Mesendoderm (in vitro differentiated cells): ENCODE measurements at regions not wholly inside any gene's neighbourhood (a gene's known extent, or its start where the extent isn't known, plus 50 kb on each side); places are given as distances from the start of the nearest gene placed in this dataset.

Experiments used
- DNase-seq: peaks from one replicate; pipeline ENCODE4 v3.0.0; 2013
- H2AK5ac ChIP-seq: 2 replicates; pipeline ENCODE4 v1.6.1; 2013; ENCODE audit warnings: low read length, inconsistent platforms
- H2BK120ac ChIP-seq: 2 replicates; pipeline ENCODE4 v1.6.1; 2013; ENCODE audit warnings: low read depth, mild to moderate bottlenecking, low read length, moderate library complexity, mixed read lengths
- H2BK15ac ChIP-seq: replicated peaks from 2 replicates; pipeline ENCODE4 v1.6.1; 2013; ENCODE audit warnings: low read depth, mild to moderate bottlenecking, moderate library complexity
- H2BK5ac ChIP-seq: 2 replicates; pipeline ENCODE4 v1.6.1; 2013; ENCODE audit warnings: low read length, inconsistent platforms
- H3K18ac ChIP-seq: 2 replicates; pipeline ENCODE4 v1.6.1; 2013; ENCODE audit warnings: mild to moderate bottlenecking, low read length, mixed read lengths
- H3K23ac ChIP-seq: one replicate; pipeline ENCODE4 v1.6.1; 2013; ENCODE audit warnings: low read length
- H3K27ac ChIP-seq: 2 replicates; pipeline ENCODE4 v1.5.1; 2013; ENCODE audit warnings: low read depth, mild to moderate bottlenecking, inconsistent platforms, low read length, moderate library complexity
- H3K27me3 ChIP-seq: 2 replicates; pipeline ENCODE4 v1.6.1; 2013; ENCODE audit warnings: low read length, control low read depth, mild to moderate bottlenecking, inconsistent platforms; ENCODE audit not compliant: insufficient read depth, poor library complexity
- H3K36me3 ChIP-seq: 2 replicates; pipeline ENCODE4 v1.6.1; 2013; ENCODE audit warnings: low read length, inconsistent platforms; ENCODE audit not compliant: control insufficient read depth, insufficient read depth
- H3K4ac ChIP-seq: one replicate; pipeline ENCODE4 v1.6.1; 2013; ENCODE audit warnings: low read depth, mild to moderate bottlenecking, low read length, moderate library complexity
- H3K4me1 ChIP-seq: 2 replicates; pipeline ENCODE4 v1.6.1; 2013; ENCODE audit warnings: low read depth, low read length, inconsistent platforms; ENCODE audit not compliant: control insufficient read depth
- H3K4me2 ChIP-seq: 2 replicates; pipeline ENCODE4 v1.6.1; 2013; ENCODE audit warnings: low read length
- H3K4me3 ChIP-seq: 2 replicates; pipeline ENCODE4 v1.5.1; 2013; ENCODE audit warnings: mild to moderate bottlenecking, low read length
- H3K56ac ChIP-seq: one replicate; pipeline ENCODE4 v1.6.1; 2013; ENCODE audit warnings: low read length
- H3K79me1 ChIP-seq: 2 replicates; pipeline ENCODE4 v1.6.1; 2013; ENCODE audit warnings: low read length, inconsistent platforms
- H3K79me2 ChIP-seq: 2 replicates; pipeline ENCODE4 v1.6.1; 2013; ENCODE audit warnings: mild to moderate bottlenecking, low read length; ENCODE audit not compliant: control insufficient read depth, insufficient read depth
- H3K9ac ChIP-seq: 2 replicates; pipeline ENCODE4 v1.6.1; 2013; ENCODE audit warnings: low read length, inconsistent platforms
- H4K5ac ChIP-seq: one replicate; pipeline ENCODE4 v1.6.1; 2013; ENCODE audit warnings: low read length
- H4K8ac ChIP-seq: one replicate; pipeline ENCODE4 v1.6.1; 2013; ENCODE audit warnings: low read depth, mild to moderate bottlenecking, control low read depth, low read length, moderate library complexity
- WGBS: extraction: QIAGEN DNeasy Blood & Tissue Kit; methylation state at CpG from one replicate; pipeline ENCODE4 v1.1.7; 2013; ENCODE audit warnings: low lambda C conversion rate, missing lambda C conversion rate; ENCODE audit not compliant: insufficient coverage; ENCODE audit errors: extremely low coverage; 5-methylcytosine and 5-hydroxymethylcytosine counted together

- no peak overlapping the region for H3K4me2 ChIP-seq
- H4K8ac ChIP-seq: no peak overlapping the region
- no peaks in the 10 kb centered on the region for H3K27me3 ChIP-seq
- H3K36me3 ChIP-seq: no peaks in the 10 kb centered on the region
- H2BK15ac ChIP-seq: no peak overlapping the region
- no peak overlapping the region for H3K56ac ChIP-seq
- H2AK5ac ChIP-seq: no peak overlapping the region
- H3K27ac ChIP-seq: no peak overlapping the region
- no peaks in the 10 kb centered on the region for H3K79me1 ChIP-seq
- H3K18ac ChIP-seq: no peak overlapping the region
- H3K23ac ChIP-seq: no peak overlapping the region
- no peak overlapping the region for H3K4me3 ChIP-seq
- H3K4ac ChIP-seq: no peak overlapping the region
- H3K4me1 ChIP-seq: no peaks in the 10 kb centered on the region
- WGBS: no CpG with 5 or more reads among the region's 7 CpGs
- H2BK120ac ChIP-seq: no peak overlapping the region
- no peak for DNase-seq
- no peak overlapping the region for H2BK5ac ChIP-seq
- H3K9ac ChIP-seq: no peak overlapping the region
- H4K5ac ChIP-seq: no peak overlapping the region
- H3K79me2 ChIP-seq: no peaks in the 10 kb centered on the region
Observed at GRCh38 chr1:56268519-56269140, 310.7 kb downstream of the PLPP3 start.

DNA sequence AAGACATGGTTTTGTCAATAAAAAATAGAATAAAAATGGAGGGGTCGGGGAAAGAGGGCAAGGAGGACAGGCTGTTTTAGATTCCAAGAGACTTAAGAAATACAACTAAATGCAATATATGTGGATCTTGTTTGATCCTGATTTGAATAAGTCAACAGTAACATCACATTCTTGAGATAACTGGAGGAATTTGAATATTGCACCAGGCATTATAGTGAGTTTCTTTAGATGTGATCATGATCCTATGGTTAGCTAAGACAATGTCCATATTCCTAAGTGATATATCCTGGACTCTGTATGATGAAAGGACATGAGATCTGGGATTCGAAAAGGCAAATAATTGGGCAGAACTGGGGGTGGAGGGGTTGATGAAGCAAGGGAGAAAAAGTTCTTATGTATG, 311.8 kb downstream of the PLPP3 start:
- WGBS: no CpG with 5 or more reads among the region's 2 CpGs

GRCh38 chr1:56266359-56266758, 313.0 kb downstream of the PLPP3 start:
- Histone ChIP-seq H2BK5ac (no peak overlapping the region), H4K8ac (no peak overlapping the region), H3K18ac (no peak overlapping the region), H3K56ac (no peak overlapping the region), H3K9ac (no peak overlapping the region), H3K36me3 (no peaks in the 10 kb centered on the region), H2BK15ac (no peak overlapping the region), H3K23ac (no peak overlapping the region), H2BK120ac (no peak overlapping the region), H3K4me3 (no peak overlapping the region), H2AK5ac (no peak overlapping the region), H3K4ac (no peak overlapping the region), H3K4me1 (no peaks in the 10 kb centered on the region), H3K79me1 (no peaks in the 10 kb centered on the region), H3K79me2 (no peaks in the 10 kb centered on the region), H3K4me2 (no peak overlapping the region), H3K27ac (no peak overlapping the region), H4K5ac (no peak overlapping the region), H3K27me3 (no peaks in the 10 kb centered on the region)
- no peak for DNase-seq
- no CpG with 5 or more reads among the region's 3 CpGs for WGBS

More for the DNA sequence above, 311.8 kb downstream of the PLPP3 start:
- H3K79me2 ChIP-seq: no peaks in the 10 kb centered on the region
- no peak overlapping the region for H3K27ac ChIP-seq
- H2BK120ac ChIP-seq: no peak overlapping the region
- no peak overlapping the region for H3K4ac ChIP-seq
- H3K4me2 ChIP-seq: no peak overlapping the region
- no peaks in the 10 kb centered on the region for H3K36me3 ChIP-seq
- no peak overlapping the region for H2BK5ac ChIP-seq
- H4K8ac ChIP-seq: no peak overlapping the region
- no peak overlapping the region for H3K56ac ChIP-seq
- H3K4me1 ChIP-seq: no peaks in the 10 kb centered on the region
- no peaks in the 10 kb centered on the region for H3K27me3 ChIP-seq
- no peak overlapping the region for H3K9ac ChIP-seq
- DNase-seq: no peak
- no peaks in the 10 kb centered on the region for H3K79me1 ChIP-seq
- no peak overlapping the region for H3K23ac ChIP-seq
- no peak overlapping the region for H3K4me3 ChIP-seq
- H3K18ac ChIP-seq: no peak overlapping the region
- H2AK5ac ChIP-seq: no peak overlapping the region
- H2BK15ac ChIP-seq: no peak overlapping the region
- H4K5ac ChIP-seq: no peak overlapping the region

DNA sequence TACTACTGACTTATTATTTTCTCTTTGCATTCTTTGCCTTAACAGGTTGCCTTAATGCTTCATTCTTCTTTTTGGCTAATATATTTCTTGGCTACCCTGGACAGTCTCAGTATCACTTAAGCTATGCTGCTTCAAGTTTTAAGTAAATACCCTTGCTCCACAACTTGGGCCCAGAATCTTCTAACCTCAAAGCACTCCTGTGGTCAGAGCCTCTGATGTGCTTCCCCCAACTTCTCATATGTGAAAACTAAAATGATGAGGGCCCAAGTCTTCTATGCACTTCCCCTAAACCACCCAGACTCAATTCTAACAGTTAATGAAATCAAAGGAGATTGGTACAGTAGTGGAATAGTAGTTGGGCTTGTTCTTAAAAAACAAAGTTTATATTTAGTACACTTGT, 314.1 kb downstream of the PLPP3 start:
- no peaks in the 10 kb centered on the region for H3K79me2 ChIP-seq
- no peak overlapping the region for H3K18ac ChIP-seq
- H4K8ac ChIP-seq: no peak overlapping the region
- H2BK120ac ChIP-seq: no peak overlapping the region
- H3K56ac ChIP-seq: no peak overlapping the region
- H3K4me3 ChIP-seq: no peak overlapping the region
- H2BK15ac ChIP-seq: no peak overlapping the region
- H2AK5ac ChIP-seq: no peak overlapping the region
- H3K36me3 ChIP-seq: no peaks in the 10 kb centered on the region
- H3K4me1 ChIP-seq: no peaks in the 10 kb centered on the region
- no peaks in the 10 kb centered on the region for H3K79me1 ChIP-seq
- H3K4me2 ChIP-seq: no peak overlapping the region
- H2BK5ac ChIP-seq: no peak overlapping the region
- H3K9ac ChIP-seq: no peak overlapping the region
- H3K27ac ChIP-seq: no peak overlapping the region
- no peaks in the 10 kb centered on the region for H3K27me3 ChIP-seq
- no peak overlapping the region for H3K4ac ChIP-seq
- no peak for DNase-seq
- no peak overlapping the region for H3K23ac ChIP-seq
- H4K5ac ChIP-seq: no peak overlapping the region

GRCh38 chr1:56263908-56264307, 315.5 kb downstream of the PLPP3 start:
- no peaks in the 10 kb centered on the region for H3K4me1 ChIP-seq
- no peak overlapping the region for H4K5ac ChIP-seq
- H3K79me2 ChIP-seq: no peaks in the 10 kb centered on the region
- H4K8ac ChIP-seq: no peak overlapping the region
- no peak overlapping the region for H3K4ac ChIP-seq
- H3K9ac ChIP-seq: no peak overlapping the region
- no peak overlapping the region for H3K4me2 ChIP-seq
- H3K27ac ChIP-seq: no peak overlapping the region
- no peak overlapping the region for H3K56ac ChIP-seq
- no peaks in the 10 kb centered on the region for H3K36me3 ChIP-seq
- H2BK15ac ChIP-seq: no peak overlapping the region
- no peaks in the 10 kb centered on the region for H3K27me3 ChIP-seq
- H2BK5ac ChIP-seq: no peak overlapping the region
- WGBS: no CpG with 5 or more reads among the region's 3 CpGs
- H2AK5ac ChIP-seq: no peak overlapping the region
- no peak overlapping the region for H3K18ac ChIP-seq
- DNase-seq: no peak
- H3K79me1 ChIP-seq: no peaks in the 10 kb centered on the region
- no peak overlapping the region for H3K4me3 ChIP-seq
- no peak overlapping the region for H2BK120ac ChIP-seq
- no peak overlapping the region for H3K23ac ChIP-seq

- Histone ChIP-seq H3K27ac (no peak overlapping the region), H3K18ac (no peak overlapping the region), H3K4me1 (no peaks in the 10 kb centered on the region), H2BK15ac (no peak overlapping the region), H2AK5ac (no peak overlapping the region), H3K27me3 (no peaks in the 10 kb centered on the region), H3K4me2 (no peak overlapping the region), H2BK5ac (no peak overlapping the region), H3K4ac (no peak overlapping the region), H3K56ac (no peak overlapping the region), H3K36me3 (no peaks in the 10 kb centered on the region), H3K79me1 (no peaks in the 10 kb centered on the region), H4K5ac (no peak overlapping the region), H4K8ac (no peak overlapping the region), H3K4me3 (no peak overlapping the region), H3K23ac (no peak overlapping the region), H2BK120ac (no peak overlapping the region), H3K79me2 (no peaks in the 10 kb centered on the region), H3K9ac (no peak overlapping the region)
- WGBS: no CpG with 5 or more reads among the region's 5 CpGs
- DNase-seq: no peak
Observed at GRCh38 chr1:56258371-56258770, 321.0 kb downstream of the PLPP3 start.
